ENCODE measurements at regions not wholly inside any gene's neighbourhood (a gene's known extent, or its start where the extent isn't known, plus 50 kb on each side); places are given as distances from the start of the nearest gene placed in this dataset.

- in situ Hi-C loops (cut with MboI): no loop called here
Observed at GRCh38 chr16:85497622-85498314, 115.4 kb upstream of the GSE1 start.

GRCh38 chr16:85498607-85499006 lies 114.5 kb upstream of the GSE1 start:
- no peak for DNase-seq

More at GRCh38 chr16:85497622-85498314, 115.4 kb upstream of the GSE1 start:
- no peak overlapping the region for H3K27ac ChIP-seq
- no peaks in the 10 kb centered on the region for H3K9me2 ChIP-seq (ENCODE audit: insufficient read depth)
- peaks cover 12% of the 10 kb centered on the region for H3K79me2 ChIP-seq (ENCODE audit: insufficient read depth)
- H3K27me3 ChIP-seq (replicated peaks; ENCODE audit: insufficient read depth): no peaks in the 10 kb centered on the region
- WGBS, 2 experiments (ENCODE audit: low coverage in 1 of 2, low lambda C conversion rate in 2 of 2, missing lambda C conversion rate in 2 of 2): 78 to 80% methylated on average over 14 to 17 of the region's 17 CpGs
- H3K36me3 ChIP-seq (ENCODE audit: low read depth): no peaks in the 10 kb centered on the region
- H3K9me3 ChIP-seq (ENCODE audit: low read depth): no peaks in the 10 kb centered on the region
- H3F3A ChIP-seq (ENCODE audit: insufficient read depth): no peaks in the 10 kb centered on the region
- no peak overlapping the region for H3K4me3 ChIP-seq
- no peak overlapping the region for H2AFZ ChIP-seq
- no peak overlapping the region for H3K9ac ChIP-seq
- TF ChIP-seq EZH2 (IDR thresholded peaks at IDR 0.05; ENCODE audit: insufficient read depth, poor library complexity, severe bottlenecking) (no peak), EZH2phosphoT487 (IDR thresholded peaks at IDR 0.05; ENCODE audit: insufficient read depth, low read depth) (no peak)
- H3K4me2 ChIP-seq (ENCODE audit: unreplicated experiment): no peak overlapping the region
- H4K20me1 ChIP-seq (ENCODE audit: insufficient read depth): no peaks in the 10 kb centered on the region
- DNase-seq: no peak
- no peaks in the 10 kb centered on the region for H3K4me1 ChIP-seq (ENCODE audit: insufficient read depth)

GRCh38 chr16:85500220-85500619 lies 112.9 kb upstream of the GSE1 start:
- H3K27me3 ChIP-seq (replicated peaks; ENCODE audit: insufficient read depth): no peaks in the 10 kb centered on the region
- no peak for TF ChIP-seq EZH2phosphoT487 (IDR thresholded peaks at IDR 0.05; ENCODE audit: insufficient read depth, low read depth)
- whole genome bisulfite sequencing, 2 experiments (ENCODE audit: low coverage in 1 of 2, low lambda C conversion rate in 2 of 2, missing lambda C conversion rate in 2 of 2): 84 to 90% methylated on average over 11 to 12 of the region's 12 CpGs
- H3K36me3 ChIP-seq (ENCODE audit: low read depth): no peaks in the 10 kb centered on the region
- H3K9me2 ChIP-seq (ENCODE audit: insufficient read depth): no peaks in the 10 kb centered on the region
- H3K79me2 ChIP-seq (ENCODE audit: insufficient read depth): peaks cover 12% of the 10 kb centered on the region; the same call in 1 of the 2 replicates
- H3K4me3 ChIP-seq: no peak overlapping the region
- no peaks in the 10 kb centered on the region for H3K4me1 ChIP-seq (ENCODE audit: insufficient read depth)
- no peaks in the 10 kb centered on the region for H3F3A ChIP-seq (ENCODE audit: insufficient read depth)
- H4K20me1 ChIP-seq (ENCODE audit: insufficient read depth): no peaks in the 10 kb centered on the region
- H3K9me3 ChIP-seq (ENCODE audit: low read depth): no peaks in the 10 kb centered on the region
- H2AFZ ChIP-seq: no peak overlapping the region
- H3K4me2 ChIP-seq (ENCODE audit: unreplicated experiment): no peak overlapping the region
- no peak overlapping the region for H3K27ac ChIP-seq
- in situ Hi-C loops (cut with MboI): no loop called here
- no peak overlapping the region for H3K9ac ChIP-seq
- DNase-seq: no peak

More at GRCh38 chr16:85498607-85499006, 114.5 kb upstream of the GSE1 start:
- Histone ChIP-seq H3K9me3 (ENCODE audit: low read depth) (no peaks in the 10 kb centered on the region), H3K9ac (no peak overlapping the region), H3K36me3 (ENCODE audit: low read depth) (no peaks in the 10 kb centered on the region), H3K27ac (no peak overlapping the region), H3K27me3 (replicated peaks; ENCODE audit: insufficient read depth) (no peaks in the 10 kb centered on the region), H2AFZ (no peak overlapping the region), H3F3A (ENCODE audit: insufficient read depth) (no peaks in the 10 kb centered on the region), H3K4me1 (ENCODE audit: insufficient read depth) (no peaks in the 10 kb centered on the region), H3K4me2 (ENCODE audit: unreplicated experiment) (no peak overlapping the region), H3K9me2 (ENCODE audit: insufficient read depth) (no peaks in the 10 kb centered on the region), H3K4me3 (no peak overlapping the region), H4K20me1 (ENCODE audit: insufficient read depth) (no peaks in the 10 kb centered on the region), H3K79me2 (ENCODE audit: insufficient read depth) (peaks cover 12% of the 10 kb centered on the region; the same call in 1 of the 2 replicates)
- TF ChIP-seq EZH2phosphoT487 (IDR thresholded peaks at IDR 0.05; ENCODE audit: insufficient read depth, low read depth): no peak
- TF ChIP-seq EZH2 (IDR thresholded peaks at IDR 0.05; ENCODE audit: insufficient read depth, poor library complexity, severe bottlenecking): no peak
- WGBS, 2 experiments (ENCODE audit: low coverage in 1 of 2, low lambda C conversion rate in 2 of 2, missing lambda C conversion rate in 2 of 2): 94 to 97% methylated on average over 8 of the region's 8 CpGs
- in situ Hi-C loops (cut with MboI): no loop called here

- no peak for DNase-seq
- Histone ChIP-seq H3K9ac (no peak overlapping the region), H3F3A (ENCODE audit: insufficient read depth) (no peaks in the 10 kb centered on the region), H3K4me2 (ENCODE audit: unreplicated experiment) (no peak overlapping the region), H3K27ac (no peak overlapping the region), H3K9me3 (ENCODE audit: low read depth) (no peaks in the 10 kb centered on the region), H2AFZ (no peak overlapping the region), H3K79me2 (ENCODE audit: insufficient read depth) (peaks cover 12% of the 10 kb centered on the region; the same call in 1 of the 2 replicates), H3K9me2 (ENCODE audit: insufficient read depth) (no peaks in the 10 kb centered on the region), H4K20me1 (ENCODE audit: insufficient read depth) (no peaks in the 10 kb centered on the region), H3K4me3 (no peak overlapping the region), H3K4me1 (ENCODE audit: insufficient read depth) (no peaks in the 10 kb centered on the region), H3K27me3 (replicated peaks; ENCODE audit: insufficient read depth) (no peaks in the 10 kb centered on the region), H3K36me3 (ENCODE audit: low read depth) (no peaks in the 10 kb centered on the region)
- no peak for TF ChIP-seq EZH2 (IDR thresholded peaks at IDR 0.05; ENCODE audit: insufficient read depth, poor library complexity, severe bottlenecking)
- no peak for TF ChIP-seq EZH2phosphoT487 (IDR thresholded peaks at IDR 0.05; ENCODE audit: insufficient read depth, low read depth)
- in situ Hi-C loops (cut with MboI): no loop called here
- WGBS, 2 experiments (ENCODE audit: low coverage in 1 of 2, low lambda C conversion rate in 2 of 2, missing lambda C conversion rate in 2 of 2): 94% methylated on average over 9 to 11 of the region's 11 CpGs
Observed at GRCh38 chr16:85501900-85502299, 111.2 kb upstream of the GSE1 start.
